Gastroesophageal sphincter (tissue), 3 donors: ENCODE measurements at regions not wholly inside any gene's neighbourhood (a gene's known extent, or its start where the extent isn't known, plus 50 kb on each side); places are given as distances from the start of the nearest gene placed in this dataset.

Experiments used
- CTCF ChIP-seq, 4 experiments: fragments of 200-600 bp in 2 of 4; fragments of 450-650 bp in 2 of 4; sonication (generic) in 1 of 4; IDR thresholded peaks; one replicate each; pipeline ENCODE4 v1.5.1; 2017 to 2019; ENCODE audit warnings: antibody characterized with exemption in 4 of 4, mild to moderate bottlenecking in 2 of 4, moderate library complexity in 2 of 4
- POLR2AphosphoS5 ChIP-seq: sonication (generic); formaldehyde crosslinking; IDR thresholded peaks from one replicate; pipeline ENCODE4 v1.6.1; 2017; ENCODE audit warnings: antibody characterized with exemption

GRCh38 chr18:60667016-60667415 lies 294.4 kb upstream of the MC4R start:
- TF ChIP-seq CTCF (IDR thresholded peaks at IDR 0.05): no peak
- TF ChIP-seq POLR2AphosphoS5: no peak
